GM21515 (cell line): ENCODE measurements at regions not wholly inside any gene's neighbourhood (a gene's known extent, or its start where the extent isn't known, plus 50 kb on each side); places are given as distances from the start of the nearest gene placed in this dataset.
"Not testable (repeated sequence)": the region's sequence is repeated elsewhere in the genome, so short reads cannot be mapped to it uniquely, and the experiment has no call there.

Experiments used
- ATAC-seq: cut with Tn5 transposase; IDR thresholded peaks from one replicate; pipeline ENCODE4 v1.9.1; 2021; ENCODE audit not compliant: unreplicated experiment

DNA sequence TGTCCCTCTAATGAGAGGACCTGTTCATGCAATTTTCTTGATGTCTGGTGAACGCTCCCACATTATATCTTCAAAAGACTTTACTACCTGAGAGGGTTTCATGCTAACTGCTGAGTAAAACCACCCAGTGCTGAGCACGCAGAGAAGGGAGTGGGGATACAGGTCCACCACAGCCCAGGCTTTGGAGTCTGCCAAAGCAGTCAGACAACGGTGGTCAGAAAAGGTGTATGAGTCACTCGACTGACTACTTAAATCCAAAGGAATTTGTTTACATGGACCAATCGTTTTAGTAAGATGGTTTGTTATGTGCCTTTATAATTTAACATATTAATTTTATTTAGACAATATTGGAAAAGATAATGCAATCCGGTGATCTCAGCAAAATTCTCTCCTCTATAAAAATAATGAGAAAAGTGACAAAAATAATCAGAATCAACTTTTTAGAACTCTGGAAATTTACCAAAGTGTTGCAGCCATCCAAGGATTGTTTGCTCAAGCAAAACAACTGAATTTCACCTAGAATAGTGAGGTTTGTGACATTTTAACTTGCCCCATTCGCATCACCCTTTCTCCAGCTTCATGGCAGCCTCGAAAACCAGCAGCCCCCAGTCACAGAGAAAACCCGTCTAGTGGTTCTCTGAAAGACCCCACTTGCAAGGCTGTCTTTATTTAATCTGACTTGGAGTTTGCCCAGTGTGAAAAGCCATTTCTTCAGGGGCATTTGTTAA lies 52.1 kb upstream of the PLGLB2 start:
- not testable (repeated sequence) for ATAC-seq
